Breast epithelium (tissue), 3 donors: ENCODE measurements at regions not wholly inside any gene's neighbourhood (a gene's known extent, or its start where the extent isn't known, plus 50 kb on each side); places are given as distances from the start of the nearest gene placed in this dataset.

Experiments used
- CTCF ChIP-seq, 3 donors: fragments of 450-650 bp; IDR thresholded peaks; one replicate each; pipeline ENCODE4 v1.5.1; 2016 to 2017; ENCODE audit warnings: antibody characterized with exemption in 3 of 3, mild to moderate bottlenecking in 3 of 3, moderate library complexity in 3 of 3
- POLR2A ChIP-seq: fragments of 450-650 bp; IDR thresholded peaks from one replicate; pipeline ENCODE4 v1.6.1; 2016; ENCODE audit warnings: antibody characterized with exemption, mild to moderate bottlenecking, moderate library complexity

GRCh38 chr17:33560165-33560564 is 267.1 kb upstream of the ASIC2 start:
- TF ChIP-seq CTCF (IDR thresholded peaks at IDR 0.05): no peak
- no peak for TF ChIP-seq POLR2A
